NCI-H1092 (cell line): ENCODE measurements at regions not wholly inside any gene's neighbourhood (a gene's known extent, or its start where the extent isn't known, plus 50 kb on each side); places are given as distances from the start of the nearest gene placed in this dataset.

ENCODE experiments used
- DNase-seq: peaks from one replicate; lab custom pipeline; 2025; lab: John Stamatoyannopoulos, UW

GRCh38 chr11:42593441-42593840 lies 718.4 kb upstream of the API5 start:
- no peak for DNase-seq

DNA sequence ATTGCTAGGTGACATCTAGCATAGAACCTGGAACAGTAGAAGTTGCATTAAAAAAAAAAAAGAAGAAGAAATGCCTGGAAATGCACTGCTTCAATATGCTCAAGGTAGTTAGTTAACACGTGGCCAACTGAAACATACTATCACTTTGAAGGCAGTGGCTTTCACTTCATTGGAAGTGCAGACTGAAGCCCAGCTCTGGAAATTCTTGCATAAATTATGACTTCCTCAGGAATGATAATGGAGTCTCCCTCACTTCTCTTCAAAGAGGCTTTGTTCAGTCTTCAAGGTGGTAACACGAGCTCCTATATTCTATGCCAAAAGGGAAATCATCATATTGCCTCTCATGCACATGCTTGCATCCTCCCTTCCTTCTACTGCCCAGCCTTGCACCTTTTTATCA lies 715.9 kb upstream of the API5 start:
- DNase-seq: no peak

DNA sequence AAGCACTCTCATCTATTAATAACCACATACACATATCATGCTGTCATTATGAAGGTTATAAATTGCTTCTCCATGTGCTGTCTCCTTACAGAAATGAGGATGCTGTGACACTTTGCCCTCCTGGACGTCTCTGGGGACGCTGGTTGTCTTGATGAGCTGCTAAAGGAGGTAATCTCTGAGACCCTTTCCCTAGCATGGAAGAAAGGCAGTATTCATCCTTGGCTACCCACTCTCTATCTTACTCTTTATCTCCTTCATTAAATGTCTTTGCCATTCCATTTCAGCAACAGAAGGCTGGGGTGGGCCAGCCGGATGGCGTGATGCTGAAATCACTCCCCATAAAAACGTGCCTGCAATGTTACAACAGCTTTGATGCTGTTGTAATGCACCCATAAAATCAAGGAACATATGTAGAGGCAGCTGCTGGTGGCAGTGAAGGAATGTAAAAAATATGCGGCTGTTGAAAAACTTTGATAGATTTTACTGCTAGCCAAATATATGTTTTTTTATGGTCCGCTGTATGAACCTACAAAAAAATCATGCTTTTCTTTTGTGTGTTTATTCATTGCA lies 715.1 kb upstream of the API5 start:
- DNase-seq: no peak

DNA sequence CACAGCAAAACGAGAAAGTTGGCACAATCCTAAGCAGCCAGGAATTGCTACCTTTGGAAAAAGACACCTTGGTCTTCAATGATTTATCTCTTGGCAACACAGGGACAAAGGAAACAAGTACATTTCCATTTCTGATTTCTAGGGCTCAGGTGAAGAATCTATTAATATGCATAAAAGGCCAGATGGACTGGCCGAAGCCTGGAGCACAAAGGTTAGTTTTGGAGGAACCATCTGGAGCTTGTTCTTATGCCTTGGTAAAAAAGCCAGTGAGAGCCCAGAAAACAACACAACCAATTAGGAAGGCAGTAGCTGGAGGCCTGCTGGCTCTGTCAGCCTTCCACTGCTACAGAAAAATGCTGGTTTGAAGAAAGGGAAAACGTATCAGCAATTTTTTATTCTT lies 713.5 kb upstream of the API5 start:
- no peak for DNase-seq

DNA sequence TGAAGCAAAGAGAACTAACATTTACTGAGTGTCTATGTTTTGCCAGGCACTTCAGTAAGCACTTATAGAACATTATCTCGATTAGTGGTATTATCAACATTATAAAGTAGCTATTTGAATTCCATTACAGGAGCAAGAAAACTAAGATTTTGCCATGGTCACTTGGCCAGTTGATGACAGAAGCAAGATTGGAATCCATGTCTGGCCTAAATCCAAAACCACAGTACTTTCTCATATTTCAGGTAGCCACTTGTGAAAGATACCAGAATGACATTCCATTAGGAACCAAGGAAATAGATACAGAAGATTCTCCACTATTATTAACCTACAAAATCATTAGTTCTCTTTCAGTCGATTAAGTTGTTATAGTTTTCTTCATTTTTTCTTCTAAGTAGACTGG lies 691.0 kb upstream of the API5 start:
- no peak for DNase-seq

DNA sequence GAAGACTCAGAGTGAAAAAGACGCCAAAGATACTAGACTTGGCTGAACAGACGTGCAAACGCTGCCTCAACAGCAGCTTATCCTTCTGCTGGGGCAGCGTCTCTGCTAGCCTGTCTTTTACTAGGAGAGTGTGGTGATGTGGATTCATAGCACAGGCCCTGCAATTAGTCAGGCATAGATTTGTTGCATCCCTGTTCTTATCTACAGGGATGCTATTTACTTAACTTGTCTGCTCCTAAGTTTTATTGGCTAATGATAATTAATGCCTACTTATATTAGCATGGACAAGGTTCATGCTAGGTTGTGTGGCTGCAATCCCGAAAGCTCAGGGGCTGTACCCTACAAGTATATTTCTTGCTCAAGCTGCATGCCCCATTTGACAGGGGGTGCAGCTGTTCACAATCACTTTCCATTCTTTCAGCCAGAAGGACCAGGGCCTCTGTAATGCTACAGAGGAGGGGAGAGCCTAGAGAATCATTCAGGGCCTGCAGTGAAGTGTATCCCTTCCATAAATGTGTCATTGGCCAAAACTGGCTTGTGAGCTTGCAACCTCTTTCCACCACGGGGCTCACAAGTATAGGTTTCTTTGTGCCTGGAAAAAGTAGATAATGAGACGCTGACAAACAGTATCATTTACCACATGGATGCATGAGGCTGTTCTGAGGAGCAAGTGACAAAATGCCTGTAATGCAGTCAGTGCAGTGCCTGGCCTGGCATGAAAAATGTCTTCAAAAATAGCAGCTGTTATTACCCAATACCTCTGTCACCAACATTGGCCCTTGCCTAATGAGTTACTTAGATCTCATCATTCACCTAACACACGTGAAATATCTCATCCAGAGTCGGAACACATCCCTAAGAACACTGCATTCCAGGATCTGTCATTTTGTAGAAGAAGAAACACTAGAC lies 685.8 kb upstream of the API5 start:
- DNase-seq: no peak

DNA sequence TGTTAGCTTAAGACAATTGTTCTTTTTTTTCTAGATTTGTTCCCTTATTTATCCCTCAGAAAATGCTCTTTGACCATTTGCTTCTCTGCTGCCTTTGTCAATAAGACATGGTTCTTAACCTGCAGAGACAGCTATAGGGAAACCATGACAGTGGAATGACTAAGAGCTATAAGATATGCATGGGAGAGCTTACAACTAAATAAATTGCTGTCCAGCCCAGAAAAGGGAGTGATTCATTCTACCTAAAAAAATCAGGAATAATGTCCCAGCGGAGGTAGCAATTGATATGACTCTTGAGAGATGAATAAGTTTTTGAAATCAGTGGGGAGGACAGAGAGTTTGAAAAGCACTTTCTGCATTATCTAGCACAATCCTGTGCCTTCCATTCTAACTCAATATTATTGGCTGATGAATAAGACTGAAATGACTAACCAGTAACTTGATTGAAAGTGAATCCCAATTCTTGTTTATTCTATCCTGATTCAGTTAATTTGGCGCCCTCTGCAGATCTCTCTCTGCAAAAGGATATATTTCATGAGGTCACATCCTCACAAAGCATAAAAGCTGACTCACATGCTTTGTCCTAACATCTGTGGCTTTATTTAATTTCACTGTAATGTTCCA lies 680.5 kb upstream of the API5 start:
- DNase-seq: no peak

GRCh38 chr11:42646959-42647358 lies 664.8 kb upstream of the API5 start:
- no peak for DNase-seq

GRCh38 chr11:42647993-42648392 lies 663.8 kb upstream of the API5 start:
- no peak for DNase-seq

GRCh38 chr11:42651621-42652020 lies 660.2 kb upstream of the API5 start:
- DNase-seq: no peak

- no peak for DNase-seq
Measured at GRCh38 chr11:42657169-42657568, 654.6 kb upstream of the API5 start.

GRCh38 chr11:42661942-42662341 lies 649.9 kb upstream of the API5 start:
- no peak for DNase-seq

DNA sequence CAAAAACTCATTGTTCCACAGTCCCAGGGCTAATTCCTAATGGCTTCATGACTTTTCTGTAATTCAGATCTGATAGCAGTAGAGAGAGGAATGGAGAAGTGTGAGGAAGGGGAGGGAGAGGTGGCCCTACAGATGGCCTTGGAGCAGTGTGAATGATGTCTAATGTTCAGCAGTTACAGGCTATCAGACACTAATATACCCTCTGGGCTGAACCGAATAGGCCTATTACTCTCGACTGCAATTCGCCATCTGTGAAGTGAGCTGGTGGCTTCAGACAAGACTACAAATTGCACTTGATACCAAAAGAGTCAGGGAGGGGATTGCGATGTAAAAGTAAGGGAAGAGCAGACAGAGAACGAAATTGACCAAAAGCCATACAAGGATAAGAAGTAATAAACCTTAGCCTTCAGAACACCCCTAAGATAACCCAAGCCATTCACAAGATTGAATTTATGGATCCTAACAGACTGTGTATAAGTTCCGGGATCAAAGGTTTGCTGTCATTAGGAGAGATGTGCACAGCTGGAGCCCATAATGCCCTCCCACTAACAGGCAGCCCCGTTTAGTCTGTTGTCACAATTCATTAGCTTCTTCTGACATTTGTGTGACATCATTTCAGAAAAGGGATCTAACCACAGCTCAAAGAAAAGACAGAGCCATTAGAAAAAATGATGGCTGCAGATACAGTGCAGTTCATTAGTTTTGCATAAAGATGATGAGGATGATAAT lies 642.4 kb upstream of the API5 start:
- no peak for DNase-seq

DNA sequence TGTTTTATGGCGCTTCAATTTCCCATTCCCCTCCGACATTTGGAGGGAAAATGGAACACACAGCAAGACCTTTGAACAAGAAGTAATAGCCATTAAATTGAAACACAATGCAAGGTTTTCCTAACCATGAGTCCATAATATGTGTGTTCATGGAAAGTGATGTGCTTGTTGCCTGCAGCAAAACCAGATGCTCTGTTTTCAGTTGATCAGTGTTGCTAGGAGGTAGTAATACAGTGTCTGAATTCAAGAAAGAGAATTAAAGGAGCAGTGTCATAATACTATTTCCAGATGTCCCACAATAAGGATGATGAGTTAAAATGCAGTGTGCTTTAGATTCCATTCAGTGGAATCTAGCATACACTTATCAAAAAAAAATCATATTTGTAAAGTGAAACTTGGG lies 637.4 kb upstream of the API5 start:
- no peak for DNase-seq

- no peak for DNase-seq
Measured at GRCh38 chr11:42707541-42707940, 604.3 kb upstream of the API5 start.

DNA sequence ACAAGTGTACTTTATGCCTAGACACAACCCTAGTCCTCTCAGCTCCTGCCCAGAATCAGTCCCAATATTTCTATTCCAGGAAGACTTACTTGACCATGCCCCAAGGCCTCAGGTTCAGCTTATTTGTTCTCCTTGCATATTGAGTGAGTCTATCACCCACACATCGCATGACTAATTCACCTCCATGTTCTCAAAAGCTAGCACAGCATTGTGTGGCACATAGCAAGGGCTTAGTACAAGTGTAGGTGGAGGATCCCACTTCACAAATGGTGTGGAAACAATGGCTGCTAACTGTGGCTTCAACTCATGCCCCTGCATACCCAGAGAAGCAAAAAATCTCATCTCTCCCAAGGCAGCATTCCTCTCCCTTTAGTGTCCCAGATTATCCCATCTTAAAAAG lies 602.6 kb upstream of the API5 start:
- no peak for DNase-seq

DNA sequence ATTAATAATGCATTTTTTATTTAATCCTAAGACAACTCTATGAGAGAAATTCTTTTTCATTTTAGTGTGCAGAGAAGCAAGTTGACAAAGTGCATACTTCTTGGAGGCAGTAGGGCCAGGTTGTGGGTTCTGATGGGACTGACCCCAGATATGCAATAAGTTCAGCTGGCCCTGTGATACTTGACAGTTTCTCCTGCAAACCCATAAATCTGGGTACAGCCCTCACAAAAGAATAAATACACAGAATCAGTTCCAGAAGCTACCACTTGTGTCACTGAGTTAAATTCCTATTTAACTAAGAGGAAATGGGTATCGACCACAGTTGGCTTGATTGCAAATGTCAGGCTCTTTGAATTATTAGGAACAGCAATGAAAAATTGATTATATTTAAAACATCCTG lies 598.5 kb upstream of the API5 start:
- DNase-seq: no peak

GRCh38 chr11:42713753-42714152 lies 598.0 kb upstream of the API5 start:
- DNase-seq: no peak

DNA sequence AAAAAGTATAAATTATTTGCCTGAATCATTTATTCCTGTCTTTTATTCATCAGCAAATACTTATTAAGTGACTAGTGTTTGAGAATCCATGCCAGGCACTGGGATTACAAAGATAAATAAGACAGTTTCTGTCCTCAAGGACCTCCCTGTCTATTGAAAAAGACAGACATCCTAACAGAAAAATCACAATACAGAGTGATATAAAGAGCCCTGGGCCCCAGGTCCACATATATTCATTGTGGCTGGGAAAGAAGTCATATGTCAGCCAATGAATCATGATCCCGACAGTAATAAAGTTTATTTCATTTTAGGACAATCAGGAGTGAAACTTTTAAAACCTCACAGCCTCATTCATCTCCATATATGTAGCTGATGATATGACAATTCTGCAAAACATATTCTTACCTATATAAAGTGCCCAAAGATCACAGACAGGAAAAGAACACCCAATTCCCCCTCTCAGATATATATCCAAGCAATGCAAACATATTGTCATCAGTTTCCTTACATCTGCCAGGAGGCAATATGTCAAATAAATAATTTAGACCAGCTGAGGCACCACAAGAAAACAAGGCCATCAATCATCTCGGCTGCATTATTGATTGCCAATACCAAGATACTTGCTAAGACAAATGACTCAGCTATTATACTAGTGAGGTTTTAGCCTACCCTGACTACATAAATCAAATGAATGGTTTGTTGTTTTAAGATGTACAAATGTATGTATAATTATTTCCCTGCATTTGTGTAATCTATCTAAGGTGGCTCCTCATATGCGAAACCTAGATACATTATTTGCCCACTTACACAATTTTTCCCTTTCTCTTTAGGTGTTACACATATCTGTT lies 590.9 kb upstream of the API5 start:
- DNase-seq: no peak

GRCh38 chr11:42727879-42728278 lies 583.9 kb upstream of the API5 start:
- DNase-seq: no peak

DNA sequence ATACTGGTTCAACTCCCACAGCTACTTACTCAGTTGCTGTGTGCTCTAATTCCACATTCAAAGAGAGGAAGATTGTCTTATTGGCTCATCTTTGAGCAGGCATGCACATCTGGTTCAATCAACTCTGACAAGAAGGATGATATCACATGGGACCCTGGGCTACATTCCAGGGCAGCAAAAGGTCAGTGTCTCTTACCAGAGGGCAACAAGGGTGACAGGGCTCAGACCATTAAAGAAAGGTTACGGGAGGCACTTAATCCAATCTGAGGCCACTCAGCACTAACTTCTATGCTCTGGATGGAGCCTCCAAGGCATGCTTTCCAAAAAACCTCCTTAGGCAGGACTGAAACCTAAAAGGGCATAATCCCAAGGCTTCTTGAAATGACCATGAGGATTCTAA lies 549.4 kb upstream of the API5 start:
- no peak for DNase-seq

GRCh38 chr11:42764936-42765335 lies 546.9 kb upstream of the API5 start:
- DNase-seq: no peak
